Upper lobe of left lung (tissue), 6 donors: ENCODE measurements at regions not wholly inside any gene's neighbourhood (a gene's known extent, or its start where the extent isn't known, plus 50 kb on each side); places are given as distances from the start of the nearest gene placed in this dataset.

Experiments
- ATAC-seq, 2 donors: fragments of 200-7000 bp; cut with Tn5 transposase; one replicate each; pipeline ENCODE4 v1.9.1; 2022; ENCODE audit warnings: mild to moderate bottlenecking in 2 of 2, moderate library complexity in 2 of 2; ENCODE audit not compliant: low FRiP score in 2 of 2
- DNase-seq, 2 donors: peaks; one replicate each; pipeline ENCODE4 v3.0.0-alpha.2; 2019 to 2020
- H3K27ac ChIP-seq, 4 donors: fragments of 200-600 bp; sonication (generic); one replicate each; pipeline ENCODE4 v1.5.1; 2016 to 2019
- H3K27me3 ChIP-seq, 4 donors: fragments of 200-600 bp; sonication (generic); one replicate each; pipeline ENCODE4 v1.5.1; 2017 to 2019
- H3K36me3 ChIP-seq, 4 donors: fragments of 200-600 bp; sonication (generic); one replicate each; pipeline ENCODE4 v1.5.1; 2016 to 2019
- H3K4me1 ChIP-seq, 4 donors: fragments of 200-600 bp; sonication (generic); one replicate each; pipeline ENCODE4 v1.5.1; 2018 to 2019
- H3K4me3 ChIP-seq, 4 donors: fragments of 200-600 bp; sonication (generic); one replicate each; pipeline ENCODE4 v1.5.1; 2017 to 2019; ENCODE audit warnings: mild to moderate bottlenecking in 2 of 4, moderate library complexity in 1 of 4
- H3K9me3 ChIP-seq, 4 donors: fragments of 200-600 bp; sonication (generic); one replicate each; pipeline ENCODE4 v1.5.1; 2018 to 2019
- CTCF ChIP-seq, 6 experiments: fragments of 450-650 bp in 4 of 6; fragments of 200-600 bp in 2 of 6; sonication (generic) in 2 of 6; IDR thresholded peaks; one replicate each; pipeline ENCODE4 v1.5.1; 2016 to 2019; ENCODE audit warnings: antibody characterized with exemption in 6 of 6
- EP300 ChIP-seq, 4 donors: sonication (generic); formaldehyde crosslinking; IDR thresholded peaks; one replicate each; pipeline ENCODE4 v1.5.1; 2017; ENCODE audit warnings: antibody characterized with exemption in 4 of 4, control low read depth in 2 of 4
- POLR2A ChIP-seq, 4 donors: fragments of 450-650 bp; IDR thresholded peaks; one replicate each; pipeline ENCODE4 v1.5.1; 2016 to 2017; ENCODE audit warnings: antibody characterized with exemption in 4 of 4, mild to moderate bottlenecking in 2 of 4
- POLR2AphosphoS5 ChIP-seq, 2 donors: sonication (generic); formaldehyde crosslinking; IDR thresholded peaks; one replicate each; pipeline ENCODE4 v1.5.1; 2017; ENCODE audit warnings: antibody characterized with exemption in 2 of 2
- WGBS, 2 donors: methylation state at CpG; one replicate each; pipeline ENCODE4 v1.1.5; 2017 to 2018; 5-methylcytosine and 5-hydroxymethylcytosine counted together
- donor health status: DM: no; HTN: no; CAD: no; lungs with moderate emphysema.
- donor health status: DM: no; HTN: yes; CAD: no; lungs with severe emphysema.

- 66 to 78% methylated on average over 4 of the region's 4 CpGs for WGBS, 2 donors
- H3K4me3 ChIP-seq, result no peak overlapping the region
- ATAC-seq, result no peak
- TF ChIP-seq EP300 (IDR thresholded peaks at IDR 0.05) (no peak), POLR2AphosphoS5 (IDR thresholded peaks at IDR 0.05) (no peak), CTCF (IDR thresholded peaks at IDR 0.05) (no peak), POLR2A (IDR thresholded peaks at IDR 0.05) (no peak)
- DNase-seq, result no peak
- no peaks in the 10 kb centered on the region for H3K36me3 ChIP-seq
- H3K27ac ChIP-seq, result no peak overlapping the region
- H3K9me3 ChIP-seq, result no peaks in the 10 kb centered on the region
- no peaks in the 10 kb centered on the region for H3K27me3 ChIP-seq
- no peaks in the 10 kb centered on the region for H3K4me1 ChIP-seq
These were observed 146.5 kb upstream of the CDH10 start for GRCh38 chr5:24791326-24791725.

- no peak overlapping the region for H3K4me3 ChIP-seq
- H3K27ac ChIP-seq, result no peak overlapping the region
- ATAC-seq (no peak), DNase-seq (no peak)
- H3K36me3 ChIP-seq, result no peaks in the 10 kb centered on the region
- no peaks in the 10 kb centered on the region for H3K4me1 ChIP-seq
- no peak for TF ChIP-seq EP300 (IDR thresholded peaks at IDR 0.05)
- no peaks in the 10 kb centered on the region for H3K27me3 ChIP-seq
- WGBS, 2 donors, result 64 to 76% methylated on average over 4 of the region's 4 CpGs
- H3K9me3 ChIP-seq, result no peaks in the 10 kb centered on the region
These were observed 145.0 kb upstream of the CDH10 start for GRCh38 chr5:24789611-24790351.

- TF ChIP-seq EP300 (IDR thresholded peaks at IDR 0.05), result no peak
- no peak for TF ChIP-seq POLR2AphosphoS5 (IDR thresholded peaks at IDR 0.05)
- TF ChIP-seq CTCF (IDR thresholded peaks at IDR 0.05), result no peak
- TF ChIP-seq POLR2A (IDR thresholded peaks at IDR 0.05), result no peak
- WGBS, 2 donors, result 66 to 71% methylated on average over 2 of the region's 2 CpGs
- ATAC-seq (no peak), DNase-seq (no peak)
- Histone ChIP-seq H3K9me3 (no peaks in the 10 kb centered on the region), H3K36me3 (no peaks in the 10 kb centered on the region), H3K27ac (no peak overlapping the region), H3K27me3 (no peaks in the 10 kb centered on the region), H3K4me1 (no peaks in the 10 kb centered on the region), H3K4me3 (no peak overlapping the region)
These were observed 144.2 kb upstream of the CDH10 start for GRCh38 chr5:24788829-24789514.

GRCh38 chr5:24786108-24786507, 141.3 kb upstream of the CDH10 start:
- H3K9me3 ChIP-seq, result no peaks in the 10 kb centered on the region
- H3K36me3 ChIP-seq, result no peaks in the 10 kb centered on the region
- H3K4me3 ChIP-seq, result no peak overlapping the region
- no peak for DNase-seq
- H3K4me1 ChIP-seq, result no peaks in the 10 kb centered on the region
- ATAC-seq, result no peak
- no peaks in the 10 kb centered on the region for H3K27me3 ChIP-seq
- no peak overlapping the region for H3K27ac ChIP-seq
- TF ChIP-seq POLR2A (IDR thresholded peaks at IDR 0.05) (no peak), EP300 (IDR thresholded peaks at IDR 0.05) (no peak), CTCF (IDR thresholded peaks at IDR 0.05) (no peak), POLR2AphosphoS5 (IDR thresholded peaks at IDR 0.05) (no peak)
- 67 to 78% methylated on average over 4 of the region's 4 CpGs for WGBS, 2 donors

- Histone ChIP-seq H3K4me1 (no peaks in the 10 kb centered on the region), H3K27me3 (no peaks in the 10 kb centered on the region), H3K4me3 (no peak overlapping the region), H3K27ac (no peak overlapping the region), H3K36me3 (no peaks in the 10 kb centered on the region), H3K9me3 (no peaks in the 10 kb centered on the region)
- TF ChIP-seq EP300 (IDR thresholded peaks at IDR 0.05), result no peak
- DNase-seq (no peak), ATAC-seq (no peak)
These were observed 138.8 kb upstream of the CDH10 start for GRCh38 chr5:24783596-24783995.

GRCh38 chr5:24777392-24777791, 132.6 kb upstream of the CDH10 start:
- no peaks in the 10 kb centered on the region for H3K4me1 ChIP-seq
- no peaks in the 10 kb centered on the region for H3K36me3 ChIP-seq
- H3K27me3 ChIP-seq, result no peaks in the 10 kb centered on the region
- H3K27ac ChIP-seq, result no peak overlapping the region
- WGBS, 2 donors, result 90 to 94% methylated on average over 10 of the region's 10 CpGs
- H3K4me3 ChIP-seq, result no peak overlapping the region
- no peaks in the 10 kb centered on the region for H3K9me3 ChIP-seq
- TF ChIP-seq POLR2A (IDR thresholded peaks at IDR 0.05) (no peak), POLR2AphosphoS5 (IDR thresholded peaks at IDR 0.05) (no peak), CTCF (IDR thresholded peaks at IDR 0.05) (no peak), EP300 (IDR thresholded peaks at IDR 0.05) (no peak)
- DNase-seq (no peak), ATAC-seq (no peak)
